ENCODE measurements at regions not wholly inside any gene's neighbourhood (a gene's known extent, or its start where the extent isn't known, plus 50 kb on each side); places are given as distances from the start of the nearest gene placed in this dataset.

GRCh38 chr10:95122736-95123135 lies 53.4 kb upstream of the CYP2C8 start:
- no peak overlapping the region for H3K27ac ChIP-seq (ENCODE audit: insufficient read depth, low read length)
- no peak overlapping the region for H3K23ac ChIP-seq (ENCODE audit: low read depth, low read length)
- no peaks in the 10 kb centered on the region for H3K27me3 ChIP-seq (ENCODE audit: control insufficient read depth, insufficient read depth, low read length)
- H3K56ac ChIP-seq (ENCODE audit: extremely low read depth, insufficient read depth, low read length): no peak overlapping the region
- H4K20me1 ChIP-seq (ENCODE audit: insufficient read depth, low read length): no peaks in the 10 kb centered on the region
- no peak overlapping the region for H4K5ac ChIP-seq (ENCODE audit: low read depth, low read length)
- WGBS, 2 experiments (ENCODE audit: extremely low coverage in 2 of 2, insufficient read length in 1 of 2): no CpG with 5 or more reads among the region's 1 CpG
- no peaks in the 10 kb centered on the region for H3K4me1 ChIP-seq (ENCODE audit: control insufficient read depth, insufficient read depth, low read length)
- POLR2A ChIA-PET (ENCODE audit: unreplicated experiment): no interaction called here
- H2AK5ac ChIP-seq (ENCODE audit: low read depth, low read length): no peak overlapping the region
- dilution Hi-C loops (cut with HindIII; ENCODE audit: low sequenced_read_pairs, unreplicated experiment): no loop called here
- no peak overlapping the region for H4K8ac ChIP-seq (ENCODE audit: low read depth in 2 of 2, low read length in 2 of 2)
- no peak overlapping the region for H2BK5ac ChIP-seq (ENCODE audit: low read depth, low read length, poor library complexity, severe bottlenecking)
- no peaks in the 10 kb centered on the region for H3K9me1 ChIP-seq (ENCODE audit: insufficient read depth, low read length)
- H2AK9ac ChIP-seq (replicated peaks; ENCODE audit: low read depth, low read length, poor library complexity): no peak overlapping the region
- no peaks in the 10 kb centered on the region for H3K36me3 ChIP-seq (ENCODE audit: control insufficient read depth, insufficient read depth, low read length)
- no peaks in the 10 kb centered on the region for H3K9me3 ChIP-seq (ENCODE audit: control insufficient read depth, insufficient read depth, low read length)
- H3K9ac ChIP-seq (ENCODE audit: low read depth, low read length): no peak overlapping the region
- no peak overlapping the region for H3K4ac ChIP-seq (ENCODE audit: low read depth, low read length)
- H2BK120ac ChIP-seq (ENCODE audit: low read depth, low read length): no peak overlapping the region
- H3K14ac ChIP-seq (replicated peaks; ENCODE audit: low read depth, low read length): no peak overlapping the region
- no peak overlapping the region for H3K18ac ChIP-seq (ENCODE audit: low read depth, low read length)
- H2BK20ac ChIP-seq (ENCODE audit: low read depth, low read length): no peak overlapping the region
- DNase-seq (no peak), ATAC-seq (ENCODE audit: low read depth) (no peak)
- no peak overlapping the region for H4K91ac ChIP-seq (ENCODE audit: insufficient read depth, low read depth, low read length)
- no peak overlapping the region for H3K4me3 ChIP-seq (ENCODE audit: insufficient read depth, low read depth, low read length)
- TF ChIP-seq RCOR1 (IDR thresholded peaks at IDR 0.05; ENCODE audit: insufficient replicate concordance, low read length) (no peak), RFX5 (IDR thresholded peaks at IDR 0.05; ENCODE audit: low read depth, low read length) (no peak), BHLHE40 (IDR thresholded peaks at IDR 0.05; ENCODE audit: low read depth, low read length) (no peak), NFE2L2 (IDR thresholded peaks at IDR 0.05; ENCODE audit: low read depth, low read length) (no peak), POLR2A (IDR thresholded peaks at IDR 0.05; ENCODE audit: low read depth, low read length) (no peak), RAD21 (IDR thresholded peaks at IDR 0.05; ENCODE audit: low read length) (no peak), USF2 (IDR thresholded peaks at IDR 0.05; ENCODE audit: low read depth, low read length) (no peak), SMC3 (IDR thresholded peaks at IDR 0.05; ENCODE audit: low read depth, low read length) (no peak), CHD1 (IDR thresholded peaks at IDR 0.05; ENCODE audit: low read depth, low read length) (no peak), MAFK (IDR thresholded peaks at IDR 0.05; ENCODE audit: low read depth, low read length) (no peak), MAZ (IDR thresholded peaks at IDR 0.05; ENCODE audit: borderline replicate concordance, low read depth, low read length) (no peak)
- TF ChIP-seq, protein P1, sequence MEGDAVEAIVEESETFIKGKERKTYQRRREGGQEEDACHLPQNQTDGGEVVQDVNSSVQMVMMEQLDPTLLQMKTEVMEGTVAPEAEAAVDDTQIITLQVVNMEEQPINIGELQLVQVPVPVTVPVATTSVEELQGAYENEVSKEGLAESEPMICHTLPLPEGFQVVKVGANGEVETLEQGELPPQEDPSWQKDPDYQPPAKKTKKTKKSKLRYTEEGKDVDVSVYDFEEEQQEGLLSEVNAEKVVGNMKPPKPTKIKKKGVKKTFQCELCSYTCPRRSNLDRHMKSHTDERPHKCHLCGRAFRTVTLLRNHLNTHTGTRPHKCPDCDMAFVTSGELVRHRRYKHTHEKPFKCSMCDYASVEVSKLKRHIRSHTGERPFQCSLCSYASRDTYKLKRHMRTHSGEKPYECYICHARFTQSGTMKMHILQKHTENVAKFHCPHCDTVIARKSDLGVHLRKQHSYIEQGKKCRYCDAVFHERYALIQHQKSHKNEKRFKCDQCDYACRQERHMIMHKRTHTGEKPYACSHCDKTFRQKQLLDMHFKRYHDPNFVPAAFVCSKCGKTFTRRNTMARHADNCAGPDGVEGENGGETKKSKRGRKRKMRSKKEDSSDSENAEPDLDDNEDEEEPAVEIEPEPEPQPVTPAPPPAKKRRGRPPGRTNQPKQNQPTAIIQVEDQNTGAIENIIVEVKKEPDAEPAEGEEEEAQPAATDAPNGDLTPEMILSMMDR (conservative IDR thresholded peaks at IDR 0.05; ENCODE audit: low read depth, low read length): no peak
- H3K79me1 ChIP-seq (ENCODE audit: low read depth in 1 of 2, low read length in 2 of 2): no peaks in the 10 kb centered on the region
- BruUV-seq (replicated peaks): no TSS peak
- in situ Hi-C loops (cut with MboI; ENCODE audit: low sequenced_read_pairs): no loop called here
- no peak overlapping the region for H3K4me2 ChIP-seq (ENCODE audit: low read depth, low read length)
- H2BK15ac ChIP-seq (ENCODE audit: low read depth, low read length): no peak overlapping the region
- no peak overlapping the region for H2AFZ ChIP-seq (replicated peaks; ENCODE audit: low read length, poor library complexity)
- CTCF ChIA-PET: no interaction called here
- intact Hi-C loops (cut with micrococcal nuclease): no loop called here
